Femur (tissue), 1 donor: ENCODE measurements at regions not wholly inside any gene's neighbourhood (a gene's known extent, or its start where the extent isn't known, plus 50 kb on each side); places are given as distances from the start of the nearest gene placed in this dataset.

Source experiments
- DNase-seq: peaks from one replicate; pipeline ENCODE4 v3.0.0-alpha.2; 2017

DNA sequence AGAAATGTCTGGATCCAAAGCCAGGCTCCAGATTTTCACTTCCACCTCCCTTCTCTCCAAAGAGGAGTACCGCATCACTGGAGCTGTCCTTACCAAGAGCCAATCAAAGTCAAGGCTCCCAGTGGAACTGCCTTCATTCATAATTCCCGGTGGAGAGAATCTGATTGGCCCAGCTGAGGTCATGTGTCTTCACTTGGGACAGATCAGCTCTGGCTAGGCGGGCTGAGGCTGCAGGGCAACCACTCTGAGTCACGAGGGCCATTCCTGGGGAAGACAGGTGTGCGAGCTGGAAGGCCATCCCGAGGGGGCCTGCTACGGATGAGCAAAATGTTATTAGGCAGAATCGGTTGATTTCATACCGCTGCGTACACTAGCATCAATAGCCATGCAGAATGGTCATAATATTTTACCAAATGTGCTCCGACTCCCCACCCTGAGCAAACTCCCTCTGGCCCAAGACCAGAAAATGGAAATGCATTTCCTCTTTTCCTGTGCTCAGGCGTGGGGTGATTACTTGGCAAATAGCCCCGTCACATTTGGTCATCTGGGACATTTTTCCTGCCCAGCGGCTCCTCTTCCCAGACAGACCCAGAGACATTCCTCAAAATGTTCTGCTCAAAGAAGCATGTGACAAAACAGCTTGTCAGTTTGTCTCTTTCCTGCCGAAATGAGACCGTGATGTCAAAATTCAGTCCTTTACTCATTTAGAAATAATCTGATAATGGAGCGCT is 111.1 kb downstream of the AIPL1 start:
- DNase-seq = no peak

- DNase-seq = no peak
Measured at GRCh38 chr17:6322316-6322715, 112.6 kb downstream of the AIPL1 start.

- no peak for DNase-seq
Measured at GRCh38 chr17:6314311-6314710, 120.6 kb downstream of the AIPL1 start.

DNA sequence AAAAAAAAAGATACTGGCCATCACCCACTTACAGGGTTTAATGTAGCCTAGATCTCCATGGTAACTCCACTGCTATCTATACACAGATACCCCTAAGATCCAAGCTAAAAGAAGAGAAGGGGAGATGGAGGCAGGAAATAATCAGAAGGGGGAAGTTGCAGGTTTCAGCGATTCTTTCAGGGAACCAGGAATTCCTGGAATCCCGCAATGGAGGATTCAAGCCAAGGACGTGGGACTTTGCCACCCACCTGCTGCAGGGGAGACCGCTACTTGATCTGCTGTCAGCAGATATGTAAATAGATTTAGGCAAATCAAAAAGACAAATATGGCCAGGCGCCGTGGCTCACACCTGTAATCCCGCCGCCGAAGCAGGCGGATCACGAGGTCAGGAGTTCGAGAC is 121.1 kb downstream of the AIPL1 start:
- no peak for DNase-seq

GRCh38 chr17:6306820-6307219 is 128.1 kb downstream of the AIPL1 start:
- no peak for DNase-seq

- DNase-seq = no peak
Measured at GRCh38 chr17:6305613-6306360, 129.1 kb downstream of the AIPL1 start.

GRCh38 chr17:6304894-6305612 is 129.9 kb downstream of the AIPL1 start:
- no peak for DNase-seq

- peak; percentile 64 for DNase-seq
Measured at GRCh38 chr17:6303664-6304063, 131.3 kb downstream of the AIPL1 start.

GRCh38 chr17:6299275-6299674 is 135.6 kb downstream of the AIPL1 start:
- DNase-seq = no peak

DNA sequence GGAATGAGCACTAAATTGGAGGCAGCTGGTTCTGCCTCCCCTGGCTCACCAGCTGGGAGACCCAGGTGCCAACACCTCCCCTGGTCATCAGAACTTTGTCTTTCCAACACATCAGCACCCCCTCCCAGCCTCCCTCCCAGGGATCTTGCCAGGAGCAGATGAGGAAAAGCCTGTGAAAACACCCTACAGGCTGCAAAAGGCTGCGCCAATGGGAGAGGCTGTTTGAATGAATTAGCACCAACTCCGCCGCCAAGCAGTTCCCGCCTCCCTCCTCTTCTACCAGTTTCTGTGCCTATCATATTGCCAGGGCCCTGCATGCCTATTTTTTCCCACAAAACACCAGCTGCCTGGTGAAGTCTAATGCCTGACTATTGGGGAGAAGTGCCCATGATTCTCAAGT is 137.0 kb downstream of the AIPL1 start:
- DNase-seq = no peak

DNA sequence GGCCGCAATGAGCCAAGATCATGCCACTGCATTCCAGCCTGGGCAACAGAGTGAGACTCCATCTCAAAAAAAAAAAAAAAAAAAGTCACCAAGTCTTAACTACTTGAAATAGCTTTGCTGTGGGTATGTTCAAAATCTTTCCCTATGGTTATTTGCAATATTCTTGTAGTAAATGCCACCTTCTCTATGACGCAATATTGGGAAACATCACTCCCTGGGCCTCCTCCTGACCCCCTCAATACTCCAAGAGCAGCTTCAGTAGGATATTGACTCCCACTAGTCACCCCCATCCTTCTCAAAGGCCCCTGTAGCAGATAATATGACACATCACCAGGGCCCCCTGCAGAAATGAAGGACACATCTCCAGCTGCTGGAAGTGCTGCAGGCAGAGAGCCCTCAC is 137.8 kb downstream of the AIPL1 start:
- DNase-seq = no peak

DNA sequence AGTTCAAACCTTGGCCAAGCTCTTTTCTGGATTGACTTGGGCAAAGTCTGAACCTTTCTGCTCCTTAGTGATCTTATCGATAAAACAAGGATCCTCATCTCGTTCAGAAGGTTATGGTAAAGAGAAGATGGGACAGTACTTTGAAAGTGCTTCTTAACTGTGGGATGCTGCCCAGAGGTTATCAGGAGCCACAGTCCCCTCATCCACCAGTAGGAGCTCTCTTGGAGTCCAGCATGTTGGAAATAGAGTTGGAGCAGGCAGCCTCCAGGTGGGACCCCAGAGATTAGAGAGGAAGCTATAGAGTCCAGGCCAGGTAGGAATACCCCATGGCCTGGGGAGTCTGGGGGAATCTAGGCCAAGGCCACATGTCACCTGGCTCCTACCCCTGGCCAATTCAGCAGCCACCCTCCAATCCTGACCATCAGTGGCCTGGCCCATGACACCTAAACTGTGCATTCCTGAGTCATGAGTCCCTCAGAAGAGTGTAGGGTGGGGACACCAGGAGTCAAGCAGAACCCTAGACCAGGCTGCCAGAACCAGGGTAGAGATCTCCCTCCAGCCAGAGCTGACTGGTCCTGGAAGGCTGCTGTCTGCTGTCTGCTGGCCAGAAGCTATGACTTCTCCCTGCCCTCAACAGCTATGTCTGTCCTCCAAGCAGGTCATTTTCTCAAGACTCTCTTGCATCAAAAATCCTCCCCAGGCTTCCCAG is 144.3 kb downstream of the AIPL1 start:
- DNase-seq = no peak

DNA sequence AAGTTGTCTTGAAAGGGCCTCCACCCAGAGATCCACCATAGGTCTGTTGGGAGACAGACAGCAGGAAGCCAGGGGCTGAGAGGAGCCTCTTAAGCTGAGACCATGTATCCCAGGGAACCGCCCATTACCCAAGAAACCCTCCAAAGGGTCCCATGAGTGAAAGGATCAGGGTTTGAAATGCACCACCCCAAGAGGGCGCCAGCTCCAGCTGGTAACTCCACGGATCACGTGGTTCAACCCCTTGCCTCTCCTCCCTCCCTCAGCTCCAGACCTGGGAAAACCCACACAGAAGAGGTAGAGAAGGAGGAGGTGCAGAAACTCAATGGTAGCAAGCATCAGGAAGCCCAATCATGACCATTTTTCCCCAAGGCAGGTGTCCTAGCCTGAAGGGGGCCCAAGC is 148.7 kb downstream of the AIPL1 start:
- no peak for DNase-seq

DNA sequence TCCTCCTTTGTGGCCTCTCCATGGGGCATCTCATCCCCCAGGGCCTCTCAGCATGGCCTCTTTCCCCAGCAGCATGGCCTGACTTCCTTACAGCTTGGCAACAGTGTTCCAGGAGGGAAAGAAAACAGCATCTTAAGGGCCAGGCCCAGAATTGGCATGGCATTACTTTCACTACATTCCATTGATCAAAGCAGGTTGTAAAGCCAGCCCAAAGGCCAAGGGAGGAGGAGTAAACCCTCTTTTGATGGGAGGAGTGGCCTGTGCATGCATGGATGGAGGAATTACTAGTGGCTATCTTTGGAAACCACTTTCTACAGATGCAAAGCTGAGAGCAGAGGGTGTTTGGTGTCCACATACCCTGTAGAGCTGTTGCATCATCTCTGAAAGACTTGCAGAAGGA is 149.4 kb downstream of the AIPL1 start:
- DNase-seq = no peak

DNA sequence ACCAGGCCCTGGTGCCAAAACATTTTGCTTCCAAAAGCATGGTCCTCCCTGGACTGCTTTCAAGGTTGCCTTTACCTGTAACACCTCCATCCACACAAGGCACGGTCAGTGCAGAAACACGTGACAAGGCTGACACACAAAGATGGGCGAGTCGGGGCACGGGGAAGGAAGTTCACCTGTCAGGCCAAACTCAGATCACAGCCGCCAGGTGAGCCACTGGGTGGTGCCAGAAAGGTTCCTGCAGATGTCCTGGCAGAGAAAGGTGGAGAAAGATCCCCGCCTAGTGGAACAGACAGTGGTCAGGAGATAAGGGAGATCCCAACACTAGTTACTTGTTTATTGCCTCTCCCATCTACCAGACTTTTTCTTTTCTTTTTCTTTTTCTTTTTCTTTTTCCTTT is 155.3 kb downstream of the AIPL1 start:
- no peak for DNase-seq

DNA sequence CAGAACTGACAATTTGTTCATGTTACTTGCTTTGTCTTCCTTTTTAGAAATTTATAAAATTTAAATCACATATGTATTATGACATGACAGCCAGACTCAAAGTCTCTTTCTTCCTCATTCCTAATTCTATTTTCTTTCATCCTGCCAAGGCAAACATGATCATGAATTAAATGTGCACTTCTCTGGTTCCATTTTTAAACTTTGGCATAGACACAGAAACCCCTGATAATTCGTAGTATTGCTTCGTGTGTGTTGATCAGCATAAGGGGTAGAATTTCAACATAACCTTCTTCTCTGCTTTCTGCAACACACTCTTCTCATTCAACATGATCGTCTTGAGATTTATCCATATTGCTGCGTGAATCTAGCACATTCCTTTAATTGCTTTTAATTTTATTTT is 156.5 kb downstream of the AIPL1 start:
- DNase-seq = no peak

- no peak for DNase-seq
Measured at GRCh38 chr17:6276711-6277110, 158.2 kb downstream of the AIPL1 start.

GRCh38 chr17:6274310-6274709 is 160.6 kb downstream of the AIPL1 start:
- DNase-seq = no peak

- peak; percentile 61 for DNase-seq
Measured at GRCh38 chr17:6269478-6269877, 165.4 kb downstream of the AIPL1 start.

DNA sequence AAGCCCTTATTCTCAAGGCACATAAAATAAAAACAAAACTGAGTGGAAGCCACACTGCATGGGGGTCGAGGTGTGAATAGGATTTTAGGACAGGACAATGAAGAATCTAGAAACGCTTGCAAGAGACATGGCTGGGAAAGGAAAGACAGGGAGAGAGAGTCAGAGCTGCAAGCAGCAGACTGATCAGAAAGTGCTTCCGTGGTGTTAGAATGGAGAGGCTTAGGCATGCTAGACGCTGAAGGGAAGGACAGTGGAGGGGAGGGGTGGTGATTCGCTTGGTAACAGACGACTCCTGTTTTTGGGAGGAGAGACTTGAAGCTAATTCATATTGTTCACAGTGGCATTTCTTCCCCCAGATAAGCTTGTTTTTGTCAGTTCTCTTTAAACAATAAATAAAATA is 173.5 kb downstream of the AIPL1 start:
- DNase-seq = no peak

GRCh38 chr17:6259899-6260298 is 175.0 kb downstream of the AIPL1 start:
- DNase-seq = no peak

DNA sequence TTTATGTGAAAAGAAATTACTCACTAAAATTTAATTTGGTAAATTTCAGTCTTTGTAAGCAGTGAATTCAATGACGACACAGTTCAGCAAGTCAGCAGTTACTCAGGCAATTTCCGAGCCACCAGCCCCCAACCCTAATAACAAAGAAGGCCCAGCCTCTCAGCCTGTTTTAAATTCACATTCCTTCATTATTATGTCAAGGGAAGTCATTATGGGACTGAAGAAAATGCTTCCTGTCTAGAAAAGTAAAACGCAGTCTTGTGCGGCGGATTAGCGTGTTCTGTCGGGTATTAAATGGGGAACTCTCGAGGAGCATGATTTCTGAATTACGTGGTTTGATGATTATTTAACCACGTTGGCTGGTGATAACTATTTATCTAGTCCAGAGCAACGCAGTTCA is 177.6 kb downstream of the AIPL1 start:
- no peak for DNase-seq

- no peak for DNase-seq
Measured at GRCh38 chr17:6255322-6255721, 179.6 kb downstream of the AIPL1 start.
